MM.1S (cell line): ENCODE measurements at regions not wholly inside any gene's neighbourhood (a gene's known extent, or its start where the extent isn't known, plus 50 kb on each side); places are given as distances from the start of the nearest gene placed in this dataset.
"Not testable (repeated sequence)": the region's sequence is repeated elsewhere in the genome, so short reads cannot be mapped to it uniquely, and the experiment has no call there.

Experiments
- DNase-seq: peaks from one replicate; pipeline ENCODE4 v3.0.0-alpha.2; 2015
- H2AFZ ChIP-seq: fragments of 300-600 bp; sonication (generic); 2 replicates; pipeline ENCODE4 v1.6.0; 2016; ENCODE audit warnings: antibody characterized with exemption, low read length
- H3F3A ChIP-seq: fragments of 300-600 bp; sonication (generic); 2 replicates; pipeline ENCODE4 v1.6.1; 2016; ENCODE audit warnings: mild to moderate bottlenecking, antibody characterized with exemption, low read length, moderate library complexity, mixed read lengths; ENCODE audit not compliant: insufficient read depth
- H3K27ac ChIP-seq: fragments of 300-600 bp; sonication (generic); 2 replicates; pipeline ENCODE4 v1.5.1; 2016; ENCODE audit warnings: mild to moderate bottlenecking, low read length
- H3K27me3 ChIP-seq: fragments of 300-600 bp; sonication (generic); replicated peaks from 2 replicates; pipeline ENCODE4 v1.6.0; 2016; ENCODE audit warnings: low read length; ENCODE audit not compliant: insufficient read depth
- H3K36me3 ChIP-seq: fragments of 300-600 bp; sonication (generic); replicated peaks from 2 replicates; pipeline ENCODE4 v1.6.1; 2016; ENCODE audit warnings: mild to moderate bottlenecking, low read length, mixed read lengths; ENCODE audit not compliant: insufficient read depth
- H3K4me1 ChIP-seq: fragments of 300-600 bp; sonication (generic); 2 replicates; pipeline ENCODE4 v1.6.1; 2016; ENCODE audit warnings: low read length, mixed read lengths
- H3K4me2 ChIP-seq: fragments of 300-600 bp; sonication (generic); 2 replicates; pipeline ENCODE4 v1.6.0; 2016; ENCODE audit warnings: low read depth, low read length
- H3K4me3 ChIP-seq: fragments of 300-600 bp; sonication (generic); 2 replicates; pipeline ENCODE4 v1.5.1; 2016; ENCODE audit warnings: low read length, mixed read lengths
- H3K79me2 ChIP-seq: fragments of 300-600 bp; sonication (generic); 2 replicates; pipeline ENCODE4 v1.6.1; 2016; ENCODE audit warnings: mixed run types, low read length, mixed read lengths
- H3K9ac ChIP-seq: fragments of 300-600 bp; sonication (generic); 2 replicates; pipeline ENCODE4 v1.6.1; 2016; ENCODE audit warnings: low read length, mixed read lengths
- H3K9me2 ChIP-seq: fragments of 300-600 bp; sonication (generic); replicated peaks from 2 replicates; pipeline ENCODE4 v1.6.1; 2016; ENCODE audit warnings: mild to moderate bottlenecking, low read length, mixed read lengths; ENCODE audit not compliant: insufficient read depth
- H3K9me3 ChIP-seq: fragments of 300-600 bp; sonication (generic); replicated peaks from 2 replicates; pipeline ENCODE4 v1.6.1; 2016; ENCODE audit warnings: mild to moderate bottlenecking, low read length, mixed read lengths; ENCODE audit not compliant: insufficient read depth
- H4K20me1 ChIP-seq: fragments of 300-600 bp; sonication (generic); 2 replicates; pipeline ENCODE4 v1.6.1; 2016; ENCODE audit warnings: mild to moderate bottlenecking, low read length, moderate library complexity, mixed read lengths; ENCODE audit not compliant: insufficient read depth
- EZH2 ChIP-seq: fragments of 300-600 bp; sonication (generic); optimal IDR thresholded peaks from 2 replicates; pipeline ENCODE3; 2017; ENCODE audit warnings: low read depth, mild to moderate bottlenecking, antibody characterized with exemption, low read length, mixed read lengths
- EZH2phosphoT487 ChIP-seq: fragments of 300-600 bp; sonication (generic); IDR thresholded peaks from 2 replicates; pipeline ENCODE4 v1.6.1; 2018; ENCODE audit warnings: antibody characterized with exemption, low read length
- TF ChIP-seq, protein P1 (sequence below): fragments of 300-600 bp; sonication (generic); IDR thresholded peaks from 2 replicates; pipeline ENCODE4 v1.5.1; 2016; ENCODE audit warnings: antibody characterized with exemption, low read length, mixed read lengths

DNA sequence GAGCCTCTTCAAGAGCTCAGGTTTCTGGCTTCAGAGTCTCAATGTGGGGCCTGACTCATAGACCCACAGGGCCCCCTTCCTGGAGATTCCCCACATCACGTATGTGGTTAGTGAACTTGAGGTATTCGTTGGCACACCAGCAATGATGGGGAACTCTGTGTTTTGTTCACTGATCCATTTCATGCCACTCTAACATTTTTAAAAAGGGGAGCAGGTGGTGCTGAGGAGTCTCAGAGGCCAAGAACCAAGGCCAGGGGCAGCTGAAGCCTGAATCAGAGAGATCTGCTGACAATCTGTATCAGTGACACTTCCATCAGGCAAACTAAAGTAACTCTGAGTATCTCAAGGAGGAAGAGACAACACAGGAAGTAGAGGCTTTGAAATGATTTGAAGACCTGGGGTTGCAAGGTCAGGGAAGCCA is 323.4 kb downstream of the VRK1 start:
- H3K36me3 ChIP-seq: no peaks in the 10 kb centered on the region
- no peak for DNase-seq

DNA sequence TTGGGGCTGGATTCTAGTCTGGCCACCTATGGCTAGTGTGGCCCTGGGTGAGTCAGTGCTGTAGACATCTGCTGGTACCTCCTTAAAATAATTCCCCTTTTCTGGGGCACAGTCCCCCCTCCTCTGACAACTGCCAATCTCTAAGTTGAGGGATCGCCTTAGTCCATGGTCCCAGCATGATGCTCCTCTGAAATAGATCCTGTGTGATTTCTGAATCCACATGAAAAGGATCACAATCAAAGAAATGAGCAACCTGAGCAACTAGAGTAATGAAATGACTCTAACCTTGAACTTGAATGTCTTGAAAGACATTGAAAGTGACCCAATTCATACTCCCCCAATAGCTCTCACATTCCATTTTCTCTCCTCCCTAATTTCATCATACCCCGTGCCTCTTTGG is 332.5 kb downstream of the VRK1 start:
- TF ChIP-seq, protein P1, sequence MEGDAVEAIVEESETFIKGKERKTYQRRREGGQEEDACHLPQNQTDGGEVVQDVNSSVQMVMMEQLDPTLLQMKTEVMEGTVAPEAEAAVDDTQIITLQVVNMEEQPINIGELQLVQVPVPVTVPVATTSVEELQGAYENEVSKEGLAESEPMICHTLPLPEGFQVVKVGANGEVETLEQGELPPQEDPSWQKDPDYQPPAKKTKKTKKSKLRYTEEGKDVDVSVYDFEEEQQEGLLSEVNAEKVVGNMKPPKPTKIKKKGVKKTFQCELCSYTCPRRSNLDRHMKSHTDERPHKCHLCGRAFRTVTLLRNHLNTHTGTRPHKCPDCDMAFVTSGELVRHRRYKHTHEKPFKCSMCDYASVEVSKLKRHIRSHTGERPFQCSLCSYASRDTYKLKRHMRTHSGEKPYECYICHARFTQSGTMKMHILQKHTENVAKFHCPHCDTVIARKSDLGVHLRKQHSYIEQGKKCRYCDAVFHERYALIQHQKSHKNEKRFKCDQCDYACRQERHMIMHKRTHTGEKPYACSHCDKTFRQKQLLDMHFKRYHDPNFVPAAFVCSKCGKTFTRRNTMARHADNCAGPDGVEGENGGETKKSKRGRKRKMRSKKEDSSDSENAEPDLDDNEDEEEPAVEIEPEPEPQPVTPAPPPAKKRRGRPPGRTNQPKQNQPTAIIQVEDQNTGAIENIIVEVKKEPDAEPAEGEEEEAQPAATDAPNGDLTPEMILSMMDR: no peak
- TF ChIP-seq EZH2 (no peak), EZH2phosphoT487 (no peak)
- no peaks in the 10 kb centered on the region for H3K27me3 ChIP-seq

More for the DNA sequence above, 323.4 kb downstream of the VRK1 start:
- Histone ChIP-seq H3K27me3 (no peaks in the 10 kb centered on the region), H3K27ac (no peak overlapping the region), H3K79me2 (no peaks in the 10 kb centered on the region), H3F3A (no peaks in the 10 kb centered on the region), H3K9me2 (no peaks in the 10 kb centered on the region), H3K4me3 (no peak overlapping the region), H3K4me2 (no peak overlapping the region), H3K4me1 (no peaks in the 10 kb centered on the region), H4K20me1 (no peaks in the 10 kb centered on the region), H3K9me3 (no peaks in the 10 kb centered on the region), H2AFZ (no peak overlapping the region), H3K9ac (no peak overlapping the region)
- no peak for TF ChIP-seq EZH2
- no peak for TF ChIP-seq EZH2phosphoT487
- TF ChIP-seq, protein P1: no peak

DNA sequence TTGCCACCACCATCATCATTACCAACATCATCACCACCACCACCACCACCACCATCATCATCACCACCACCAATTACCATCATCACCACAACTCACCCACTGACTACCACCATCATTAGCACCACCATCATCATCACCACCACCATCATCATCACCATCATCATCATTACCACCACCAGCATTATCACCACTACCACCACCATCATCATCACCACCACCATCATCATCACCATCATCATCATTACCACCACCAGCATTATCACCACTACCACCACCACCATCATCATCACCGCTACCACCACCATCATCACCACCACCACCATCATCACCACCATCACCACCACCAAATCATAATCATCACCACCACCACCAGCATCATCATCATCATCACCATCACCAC is 338.7 kb downstream of the VRK1 start:
- H3K79me2 ChIP-seq, H3K36me3 ChIP-seq, H3K9me3 ChIP-seq, H3K9ac ChIP-seq, H3K27ac ChIP-seq, H3K4me2 ChIP-seq, DNase-seq, H3K9me2 ChIP-seq, H4K20me1 ChIP-seq, H2AFZ ChIP-seq, H3F3A ChIP-seq, H3K4me1 ChIP-seq, H3K4me3 ChIP-seq, H3K27me3 ChIP-seq: not testable (repeated sequence)

More for the DNA sequence above, 332.5 kb downstream of the VRK1 start:
- Histone ChIP-seq H3K36me3 (no peaks in the 10 kb centered on the region), H3K9me3 (no peaks in the 10 kb centered on the region), H3K4me1 (no peaks in the 10 kb centered on the region), H2AFZ (no peak overlapping the region), H3K79me2 (no peaks in the 10 kb centered on the region), H4K20me1 (no peaks in the 10 kb centered on the region), H3K4me2 (no peak overlapping the region), H3F3A (no peaks in the 10 kb centered on the region), H3K4me3 (no peak overlapping the region), H3K27ac (no peak overlapping the region), H3K9me2 (no peaks in the 10 kb centered on the region), H3K9ac (no peak overlapping the region)
- DNase-seq: no peak

DNA sequence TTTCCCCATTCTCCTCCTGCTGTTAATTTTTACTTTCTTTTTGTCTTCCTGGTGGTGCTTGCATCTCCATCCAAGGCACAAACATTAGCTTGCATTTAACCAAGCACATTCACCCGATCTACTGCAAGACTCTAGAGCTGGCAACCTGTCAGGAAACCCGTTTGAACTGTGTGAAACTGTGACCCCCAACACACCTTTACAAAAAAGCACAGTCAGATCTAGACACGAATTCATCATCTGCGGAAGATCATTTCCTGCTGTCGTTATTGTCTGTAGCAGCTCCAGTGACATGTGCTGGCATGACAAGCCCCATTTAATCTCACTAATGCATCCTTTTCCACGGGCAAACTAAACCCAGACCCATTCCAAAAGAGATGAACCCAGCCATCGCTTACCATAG is 340.5 kb downstream of the VRK1 start:
- Histone ChIP-seq H3K9me2 (no peaks in the 10 kb centered on the region), H2AFZ (no peak overlapping the region), H3K79me2 (no peaks in the 10 kb centered on the region), H3K27me3 (no peaks in the 10 kb centered on the region), H3K4me2 (no peak overlapping the region), H3F3A (no peaks in the 10 kb centered on the region), H3K4me3 (no peak overlapping the region), H3K36me3 (no peaks in the 10 kb centered on the region), H3K9ac (no peak overlapping the region), H3K27ac (no peak overlapping the region), H4K20me1 (no peaks in the 10 kb centered on the region), H3K4me1 (no peaks in the 10 kb centered on the region), H3K9me3 (no peaks in the 10 kb centered on the region)
- DNase-seq: no peak
- TF ChIP-seq EZH2phosphoT487 (no peak), EZH2 (no peak)
- TF ChIP-seq, protein P1: no peak
